ENCODE measurements at regions not wholly inside any gene's neighbourhood (a gene's known extent, or its start where the extent isn't known, plus 50 kb on each side); places are given as distances from the start of the nearest gene placed in this dataset.

DNA sequence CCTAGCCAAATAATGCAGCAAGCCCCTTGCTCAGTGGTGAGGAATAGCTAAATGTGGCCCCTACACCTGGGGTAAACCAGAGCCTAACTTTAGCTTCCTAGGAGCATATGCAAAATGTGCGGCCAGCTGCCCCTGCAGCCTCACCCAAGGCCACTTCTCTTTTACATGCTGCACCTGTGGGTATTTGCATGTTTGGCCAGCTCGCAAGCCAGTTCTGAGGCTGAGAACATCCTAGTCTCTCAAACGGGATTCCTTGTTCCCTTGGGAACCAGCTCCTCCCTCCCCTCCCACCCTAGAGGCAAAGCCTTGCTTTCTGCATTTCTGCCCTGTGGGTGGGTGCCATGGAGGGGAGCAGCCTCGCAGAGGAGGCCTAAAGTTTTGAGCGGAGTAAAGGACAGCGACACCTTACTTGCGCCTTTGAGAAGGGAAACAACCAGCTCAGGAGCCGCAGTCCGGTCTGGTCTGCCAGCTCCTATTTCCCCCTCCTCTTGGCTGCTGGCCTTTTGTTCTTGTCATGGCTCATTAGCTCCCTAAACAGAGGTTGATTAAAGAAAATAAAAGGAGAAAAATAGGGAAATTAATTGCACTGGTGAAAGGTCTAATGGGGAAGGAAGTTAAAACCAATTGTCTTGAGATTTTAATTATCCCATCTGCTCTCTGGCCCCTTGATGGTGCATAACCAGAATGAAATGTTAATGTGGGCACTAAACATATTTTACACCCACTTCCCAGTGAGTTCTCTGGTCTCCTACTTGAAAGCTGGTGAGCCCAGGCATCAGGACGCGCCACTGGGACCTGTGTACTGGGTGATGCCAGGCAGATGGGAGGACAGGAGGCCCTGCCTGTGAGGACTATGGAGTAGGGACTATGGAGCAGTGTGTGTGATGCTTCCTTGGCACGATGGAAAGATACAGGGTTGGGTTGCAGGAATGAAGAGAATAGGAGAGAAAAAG is 68.7 kb downstream of the TEX35 start:
- Histone ChIP-seq H4K20me1 (ENCODE audit: control insufficient read depth, insufficient read depth, low read length, poor library complexity, severe bottlenecking) (no peaks in the 10 kb centered on the region), H3K27ac (ENCODE audit: low read length in 2 of 2) (peak overlapping the region; percentile 95 to 97), H3K4me2 (replicated peaks; ENCODE audit: low read depth, low read length, poor library complexity, severe bottlenecking) (peak overlapping the region; percentile 79), H3K36me3 (replicated peaks in 1 of 2; ENCODE audit: control extremely low read depth in 1 of 2, control insufficient read depth in 1 of 2, extremely low read depth in 1 of 2, insufficient read depth in 2 of 2, low read length in 1 of 2) (no peaks in the 10 kb centered on the region), H3K9ac (ENCODE audit: low read length) (peak overlapping the region; percentile 30), H3K9me3 (ENCODE audit: control extremely low read depth in 1 of 3, control insufficient read depth in 2 of 3, insufficient read depth in 1 of 3, low read length in 2 of 3) (peaks cover 0 to 12% (median 0%) of the 10 kb centered on the region in 3 donors), H3K4me3 (ENCODE audit: control extremely low read depth in 1 of 5, extremely low read depth in 1 of 5, insufficient read depth in 1 of 5, low read depth in 2 of 5, low read length in 4 of 5) (peak overlapping the region in 3 of 5 experiments; percentile 24 to 53 (median 29)), H3K79me2 (ENCODE audit: control insufficient read depth, insufficient read depth, low read length) (peaks cover 42% of the 10 kb centered on the region), H2AFZ (ENCODE audit: insufficient read depth, low read depth, low read length, poor library complexity, severe bottlenecking) (peak overlapping the region; percentile 25), H3K4me1 (ENCODE audit: control insufficient read depth in 2 of 2, insufficient read depth in 2 of 2, low read length in 2 of 2) (peaks cover 91 to 92% of the 10 kb centered on the region in 2 donors), H3K27me3 (replicated peaks in 1 of 4; ENCODE audit: control extremely low read depth in 1 of 4, control insufficient read depth in 3 of 4, insufficient read depth in 4 of 4, low read length in 3 of 4) (no peaks in the 10 kb centered on the region)
- Mint-ChIP-seq H3K9me3 (ENCODE audit: insufficient read depth) (no peaks in the 10 kb centered on the region), H3K4me3 (peak overlapping the region; percentile 70), H3K27me3 (no peaks in the 10 kb centered on the region), H3K27ac (peak overlapping the region; percentile 95), H3K4me1 (peaks cover 93% of the 10 kb centered on the region)
- peak; percentile 65 for ATAC-seq (ENCODE audit: low read depth)
- ChIA-PET POLR2A (interaction anchor here (0.6 to 4.6 kb wide), 12 partner anchors 12 to 144 kb away, joined by 3 to 62 read pairs (median 6); partner anchors contain the start of gene RALGPS2), CTCF (interaction anchor here (0.6 to 7.4 kb wide), 17 partner anchors 9 to 145 kb away, joined by 3 to 64 read pairs (median 5); no protein-coding TSS in a partner anchor)
- DNase-seq = peak; percentile 87
- TF ChIP-seq, protein P1, sequence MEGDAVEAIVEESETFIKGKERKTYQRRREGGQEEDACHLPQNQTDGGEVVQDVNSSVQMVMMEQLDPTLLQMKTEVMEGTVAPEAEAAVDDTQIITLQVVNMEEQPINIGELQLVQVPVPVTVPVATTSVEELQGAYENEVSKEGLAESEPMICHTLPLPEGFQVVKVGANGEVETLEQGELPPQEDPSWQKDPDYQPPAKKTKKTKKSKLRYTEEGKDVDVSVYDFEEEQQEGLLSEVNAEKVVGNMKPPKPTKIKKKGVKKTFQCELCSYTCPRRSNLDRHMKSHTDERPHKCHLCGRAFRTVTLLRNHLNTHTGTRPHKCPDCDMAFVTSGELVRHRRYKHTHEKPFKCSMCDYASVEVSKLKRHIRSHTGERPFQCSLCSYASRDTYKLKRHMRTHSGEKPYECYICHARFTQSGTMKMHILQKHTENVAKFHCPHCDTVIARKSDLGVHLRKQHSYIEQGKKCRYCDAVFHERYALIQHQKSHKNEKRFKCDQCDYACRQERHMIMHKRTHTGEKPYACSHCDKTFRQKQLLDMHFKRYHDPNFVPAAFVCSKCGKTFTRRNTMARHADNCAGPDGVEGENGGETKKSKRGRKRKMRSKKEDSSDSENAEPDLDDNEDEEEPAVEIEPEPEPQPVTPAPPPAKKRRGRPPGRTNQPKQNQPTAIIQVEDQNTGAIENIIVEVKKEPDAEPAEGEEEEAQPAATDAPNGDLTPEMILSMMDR (IDR thresholded peaks at IDR 0.05) = no peak
- no peak for TF ChIP-seq EZH2 (IDR thresholded peaks at IDR 0.05; ENCODE audit: borderline replicate concordance, insufficient read depth, low read depth, low read length, poor library complexity, severe bottlenecking)
- WGBS (ENCODE audit: insufficient coverage) = 20% methylated on average over 10 of the region's 12 CpGs
- intact Hi-C loops (cut with micrococcal nuclease) = loop anchor here (1.0 kb wide), 3 partner anchors 25 to 145 kb away; no protein-coding TSS in a partner anchor
